ENCODE measurements at regions not wholly inside any gene's neighbourhood (a gene's known extent, or its start where the extent isn't known, plus 50 kb on each side); places are given as distances from the start of the nearest gene placed in this dataset.

DNA sequence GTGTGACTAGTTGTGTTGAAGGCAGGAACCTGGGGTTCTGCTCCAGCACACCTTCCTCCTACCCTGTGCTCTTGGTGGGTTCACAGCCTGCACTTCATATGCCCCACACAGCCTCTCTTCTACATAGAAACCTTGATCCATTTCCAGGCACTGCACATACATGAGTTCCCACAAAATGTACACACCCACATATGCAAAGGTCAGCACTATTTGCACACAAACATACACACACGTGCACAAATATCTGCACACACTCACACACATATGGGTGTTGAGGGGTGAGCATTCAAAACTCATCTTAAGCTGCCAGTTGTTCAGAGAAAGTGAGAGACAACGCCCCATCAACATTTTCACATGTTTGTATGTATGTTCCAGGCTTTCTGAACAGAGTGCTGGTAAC, 201.0 kb downstream of the BARX2 start:
- no peak for TF ChIP-seq RAD21 (conservative IDR thresholded peaks at IDR 0.05)
- no peak for TF ChIP-seq EP300 (conservative IDR thresholded peaks at IDR 0.05; ENCODE audit: poor library complexity, severe bottlenecking)
- TF ChIP-seq MXI1 (conservative IDR thresholded peaks at IDR 0.05; ENCODE audit: poor library complexity, severe bottlenecking): no peak
- TF ChIP-seq SMC3 (conservative IDR thresholded peaks at IDR 0.05; ENCODE audit: poor library complexity): no peak
- TF ChIP-seq, protein P1, sequence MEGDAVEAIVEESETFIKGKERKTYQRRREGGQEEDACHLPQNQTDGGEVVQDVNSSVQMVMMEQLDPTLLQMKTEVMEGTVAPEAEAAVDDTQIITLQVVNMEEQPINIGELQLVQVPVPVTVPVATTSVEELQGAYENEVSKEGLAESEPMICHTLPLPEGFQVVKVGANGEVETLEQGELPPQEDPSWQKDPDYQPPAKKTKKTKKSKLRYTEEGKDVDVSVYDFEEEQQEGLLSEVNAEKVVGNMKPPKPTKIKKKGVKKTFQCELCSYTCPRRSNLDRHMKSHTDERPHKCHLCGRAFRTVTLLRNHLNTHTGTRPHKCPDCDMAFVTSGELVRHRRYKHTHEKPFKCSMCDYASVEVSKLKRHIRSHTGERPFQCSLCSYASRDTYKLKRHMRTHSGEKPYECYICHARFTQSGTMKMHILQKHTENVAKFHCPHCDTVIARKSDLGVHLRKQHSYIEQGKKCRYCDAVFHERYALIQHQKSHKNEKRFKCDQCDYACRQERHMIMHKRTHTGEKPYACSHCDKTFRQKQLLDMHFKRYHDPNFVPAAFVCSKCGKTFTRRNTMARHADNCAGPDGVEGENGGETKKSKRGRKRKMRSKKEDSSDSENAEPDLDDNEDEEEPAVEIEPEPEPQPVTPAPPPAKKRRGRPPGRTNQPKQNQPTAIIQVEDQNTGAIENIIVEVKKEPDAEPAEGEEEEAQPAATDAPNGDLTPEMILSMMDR (IDR thresholded peaks at IDR 0.05; ENCODE audit: poor library complexity, severe bottlenecking): no peak
- TF ChIP-seq EZH2 (IDR thresholded peaks at IDR 0.05; ENCODE audit: borderline replicate concordance, insufficient read depth, low read length, poor library complexity, severe bottlenecking): no peak
- Histone ChIP-seq H3K27ac (ENCODE audit: low read length) (no peak overlapping the region), H3K9ac (ENCODE audit: low read length) (no peak overlapping the region), H3K4me2 (ENCODE audit: low read length) (no peak overlapping the region), H3K9me2 (ENCODE audit: insufficient read depth, low read length) (no peaks in the 10 kb centered on the region), H2AFZ (ENCODE audit: low read depth, low read length) (no peak overlapping the region), H3F3A (ENCODE audit: insufficient read depth, low read length, poor library complexity, severe bottlenecking) (no peaks in the 10 kb centered on the region), H3K4me3 (ENCODE audit: low read length) (no peak overlapping the region), H4K20me1 (ENCODE audit: insufficient read depth) (no peaks in the 10 kb centered on the region), H3K9me3 (ENCODE audit: low read length) (no peaks in the 10 kb centered on the region), H3K27me3 (ENCODE audit: insufficient read depth, low read depth, low read length) (no peaks in the 10 kb centered on the region), H3K79me2 (replicated peaks; ENCODE audit: insufficient read depth, low read length) (no peaks in the 10 kb centered on the region), H3K36me3 (ENCODE audit: insufficient read depth, low read length) (no peaks in the 10 kb centered on the region)

DNA sequence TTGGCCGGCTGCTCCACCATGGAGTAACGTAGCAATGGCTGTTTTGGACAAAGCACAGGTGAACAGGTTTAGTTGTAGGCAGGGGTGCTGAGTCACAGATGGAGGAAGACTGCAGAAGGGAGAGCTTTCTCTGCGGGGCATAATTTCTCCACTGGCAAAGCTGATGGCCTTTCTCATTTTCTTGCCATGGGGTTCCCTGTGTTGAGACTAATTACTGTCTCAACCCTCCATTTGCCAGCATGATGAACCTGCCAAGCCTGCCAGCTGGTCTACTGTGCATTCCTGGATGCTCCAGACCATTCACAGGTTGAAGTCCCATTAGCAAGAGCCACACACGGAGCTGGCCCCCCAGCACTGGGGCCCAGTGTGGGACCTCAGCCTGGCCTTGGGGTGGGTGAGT, 202.4 kb downstream of the BARX2 start:
- Histone ChIP-seq H3K9me3 (ENCODE audit: low read length) (no peaks in the 10 kb centered on the region), H3K9me2 (ENCODE audit: insufficient read depth, low read length) (no peaks in the 10 kb centered on the region), H3K36me3 (ENCODE audit: insufficient read depth, low read length) (no peaks in the 10 kb centered on the region), H2AFZ (ENCODE audit: low read depth, low read length) (no peak overlapping the region), H3K4me2 (ENCODE audit: low read length) (no peak overlapping the region), H3K27ac (ENCODE audit: low read length) (no peak overlapping the region), H4K20me1 (ENCODE audit: insufficient read depth) (no peaks in the 10 kb centered on the region), H3K4me3 (ENCODE audit: low read length) (no peak overlapping the region), H3F3A (ENCODE audit: insufficient read depth, low read length, poor library complexity, severe bottlenecking) (no peaks in the 10 kb centered on the region), H3K9ac (ENCODE audit: low read length) (no peak overlapping the region), H3K27me3 (ENCODE audit: insufficient read depth, low read depth, low read length) (no peaks in the 10 kb centered on the region), H3K79me2 (replicated peaks; ENCODE audit: insufficient read depth, low read length) (no peaks in the 10 kb centered on the region)
- TF ChIP-seq EP300 (conservative IDR thresholded peaks at IDR 0.05; ENCODE audit: poor library complexity, severe bottlenecking) (no peak), RAD21 (conservative IDR thresholded peaks at IDR 0.05) (no peak), EZH2 (IDR thresholded peaks at IDR 0.05; ENCODE audit: borderline replicate concordance, insufficient read depth, low read length, poor library complexity, severe bottlenecking) (no peak), SMC3 (conservative IDR thresholded peaks at IDR 0.05; ENCODE audit: poor library complexity) (no peak), MXI1 (conservative IDR thresholded peaks at IDR 0.05; ENCODE audit: poor library complexity, severe bottlenecking) (no peak), POLR2AphosphoS5 (IDR thresholded peaks at IDR 0.05) (no peak), TAF1 (IDR thresholded peaks at IDR 0.05; ENCODE audit: low read depth) (no peak)
- TF ChIP-seq, protein P1 (IDR thresholded peaks at IDR 0.05; ENCODE audit: poor library complexity, severe bottlenecking): no peak
- TF ChIP-seq, protein P2, sequence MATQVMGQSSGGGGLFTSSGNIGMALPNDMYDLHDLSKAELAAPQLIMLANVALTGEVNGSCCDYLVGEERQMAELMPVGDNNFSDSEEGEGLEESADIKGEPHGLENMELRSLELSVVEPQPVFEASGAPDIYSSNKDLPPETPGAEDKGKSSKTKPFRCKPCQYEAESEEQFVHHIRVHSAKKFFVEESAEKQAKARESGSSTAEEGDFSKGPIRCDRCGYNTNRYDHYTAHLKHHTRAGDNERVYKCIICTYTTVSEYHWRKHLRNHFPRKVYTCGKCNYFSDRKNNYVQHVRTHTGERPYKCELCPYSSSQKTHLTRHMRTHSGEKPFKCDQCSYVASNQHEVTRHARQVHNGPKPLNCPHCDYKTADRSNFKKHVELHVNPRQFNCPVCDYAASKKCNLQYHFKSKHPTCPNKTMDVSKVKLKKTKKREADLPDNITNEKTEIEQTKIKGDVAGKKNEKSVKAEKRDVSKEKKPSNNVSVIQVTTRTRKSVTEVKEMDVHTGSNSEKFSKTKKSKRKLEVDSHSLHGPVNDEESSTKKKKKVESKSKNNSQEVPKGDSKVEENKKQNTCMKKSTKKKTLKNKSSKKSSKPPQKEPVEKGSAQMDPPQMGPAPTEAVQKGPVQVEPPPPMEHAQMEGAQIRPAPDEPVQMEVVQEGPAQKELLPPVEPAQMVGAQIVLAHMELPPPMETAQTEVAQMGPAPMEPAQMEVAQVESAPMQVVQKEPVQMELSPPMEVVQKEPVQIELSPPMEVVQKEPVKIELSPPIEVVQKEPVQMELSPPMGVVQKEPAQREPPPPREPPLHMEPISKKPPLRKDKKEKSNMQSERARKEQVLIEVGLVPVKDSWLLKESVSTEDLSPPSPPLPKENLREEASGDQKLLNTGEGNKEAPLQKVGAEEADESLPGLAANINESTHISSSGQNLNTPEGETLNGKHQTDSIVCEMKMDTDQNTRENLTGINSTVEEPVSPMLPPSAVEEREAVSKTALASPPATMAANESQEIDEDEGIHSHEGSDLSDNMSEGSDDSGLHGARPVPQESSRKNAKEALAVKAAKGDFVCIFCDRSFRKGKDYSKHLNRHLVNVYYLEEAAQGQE (IDR thresholded peaks at IDR 0.05; ENCODE audit: borderline replicate concordance): no peak
